Ascending aorta (tissue), 2 donors: ENCODE measurements at regions not wholly inside any gene's neighbourhood (a gene's known extent, or its start where the extent isn't known, plus 50 kb on each side); places are given as distances from the start of the nearest gene placed in this dataset.

Experiments used
- DNase-seq, 2 donors: peaks; one replicate each; pipeline ENCODE4 v3.0.0-alpha.2; 2019; ENCODE audit warnings: low spot score in 2 of 2
- H3K27ac ChIP-seq, 2 donors: fragments of 200-600 bp; sonication (generic); one replicate each; pipeline ENCODE4 v1.5.1; 2016 to 2017; ENCODE audit warnings: mild to moderate bottlenecking in 1 of 2
- H3K27me3 ChIP-seq: fragments of 200-600 bp; sonication (generic); one replicate; pipeline ENCODE4 v1.5.1; 2017
- H3K36me3 ChIP-seq, 2 donors: fragments of 200-600 bp; sonication (generic); one replicate each; pipeline ENCODE4 v1.5.1; 2016
- H3K4me1 ChIP-seq, 2 donors: fragments of 200-600 bp; sonication (generic); one replicate each; pipeline ENCODE4 v1.5.1; 2016 to 2017; ENCODE audit warnings: mild to moderate bottlenecking in 1 of 2
- H3K4me3 ChIP-seq, 2 donors: fragments of 200-600 bp; sonication (generic); one replicate each; pipeline ENCODE4 v1.5.1; 2016 to 2017; ENCODE audit warnings: mild to moderate bottlenecking in 1 of 2
- H3K9me3 ChIP-seq, 2 donors: fragments of 200-600 bp; sonication (generic); one replicate each; pipeline ENCODE4 v1.5.1; 2016
- intact Hi-C: fragments of 100-400 bp; cut with DNase I; formaldehyde crosslinking; loops from one replicate; pipeline ENCODE4 v1.15.1; 2023
- TF ChIP-seq, protein P1 (sequence below), 3 experiments: fragments of 200-600 bp in 2 of 3; fragments of 450-650 bp in 1 of 3; sonication (generic) in 2 of 3; IDR thresholded peaks; one replicate each; pipeline ENCODE4 v1.5.1; 2016 to 2019; ENCODE audit warnings: antibody characterized with exemption in 3 of 3, mild to moderate bottlenecking in 1 of 3, moderate library complexity in 1 of 3

DNA sequence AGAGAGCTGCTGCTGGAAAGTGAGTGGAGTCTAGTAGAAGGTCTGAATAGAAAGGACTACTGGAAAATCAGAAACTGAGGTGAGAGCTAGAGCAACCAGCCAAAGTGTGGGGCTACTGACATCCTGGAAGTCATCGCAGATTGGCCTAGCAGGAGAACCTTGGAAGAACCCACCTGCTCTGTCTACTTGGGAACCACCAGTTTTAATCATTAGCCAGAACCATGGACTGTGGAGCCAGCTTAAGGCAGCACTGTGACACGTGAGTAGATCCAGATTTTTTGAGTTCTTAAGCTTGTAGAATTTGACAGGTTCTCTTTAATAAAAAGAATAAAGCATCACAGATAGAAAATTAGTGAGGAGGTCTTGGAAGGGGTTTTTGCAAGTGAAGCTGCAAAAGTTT, 179.1 kb upstream of the PEX5L start:
- Histone ChIP-seq H3K27ac (no peak overlapping the region), H3K4me3 (no peak overlapping the region), H3K27me3 (no peaks in the 10 kb centered on the region), H3K36me3 (no peaks in the 10 kb centered on the region), H3K9me3 (no peaks in the 10 kb centered on the region), H3K4me1 (no peaks in the 10 kb centered on the region)
- intact Hi-C loops = no loop called here
- TF ChIP-seq, protein P1, sequence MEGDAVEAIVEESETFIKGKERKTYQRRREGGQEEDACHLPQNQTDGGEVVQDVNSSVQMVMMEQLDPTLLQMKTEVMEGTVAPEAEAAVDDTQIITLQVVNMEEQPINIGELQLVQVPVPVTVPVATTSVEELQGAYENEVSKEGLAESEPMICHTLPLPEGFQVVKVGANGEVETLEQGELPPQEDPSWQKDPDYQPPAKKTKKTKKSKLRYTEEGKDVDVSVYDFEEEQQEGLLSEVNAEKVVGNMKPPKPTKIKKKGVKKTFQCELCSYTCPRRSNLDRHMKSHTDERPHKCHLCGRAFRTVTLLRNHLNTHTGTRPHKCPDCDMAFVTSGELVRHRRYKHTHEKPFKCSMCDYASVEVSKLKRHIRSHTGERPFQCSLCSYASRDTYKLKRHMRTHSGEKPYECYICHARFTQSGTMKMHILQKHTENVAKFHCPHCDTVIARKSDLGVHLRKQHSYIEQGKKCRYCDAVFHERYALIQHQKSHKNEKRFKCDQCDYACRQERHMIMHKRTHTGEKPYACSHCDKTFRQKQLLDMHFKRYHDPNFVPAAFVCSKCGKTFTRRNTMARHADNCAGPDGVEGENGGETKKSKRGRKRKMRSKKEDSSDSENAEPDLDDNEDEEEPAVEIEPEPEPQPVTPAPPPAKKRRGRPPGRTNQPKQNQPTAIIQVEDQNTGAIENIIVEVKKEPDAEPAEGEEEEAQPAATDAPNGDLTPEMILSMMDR (IDR thresholded peaks at IDR 0.05) = no peak
- DNase-seq = no peak

DNA sequence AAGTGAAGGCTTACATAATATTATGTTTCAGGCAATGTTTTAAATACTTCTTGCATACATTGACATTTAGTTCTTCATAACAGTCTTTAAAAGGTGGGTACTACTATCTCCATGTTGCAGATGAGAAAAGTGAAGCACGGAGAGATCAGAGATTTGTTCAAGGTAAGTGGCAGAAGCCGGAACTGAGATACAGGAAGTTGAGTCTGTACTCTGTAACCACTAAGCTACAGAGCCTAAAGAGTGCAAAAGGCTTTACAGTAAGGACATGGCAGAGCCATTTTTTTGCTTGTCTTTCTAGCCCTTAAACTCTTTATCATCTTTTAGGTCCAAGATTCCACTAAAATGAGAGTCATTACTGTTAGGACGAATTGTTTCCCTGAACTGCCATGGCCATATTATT, 186.5 kb upstream of the PEX5L start:
- no peak for DNase-seq
- TF ChIP-seq, protein P1 (IDR thresholded peaks at IDR 0.05) = no peak
- intact Hi-C loops = no loop called here

DNA sequence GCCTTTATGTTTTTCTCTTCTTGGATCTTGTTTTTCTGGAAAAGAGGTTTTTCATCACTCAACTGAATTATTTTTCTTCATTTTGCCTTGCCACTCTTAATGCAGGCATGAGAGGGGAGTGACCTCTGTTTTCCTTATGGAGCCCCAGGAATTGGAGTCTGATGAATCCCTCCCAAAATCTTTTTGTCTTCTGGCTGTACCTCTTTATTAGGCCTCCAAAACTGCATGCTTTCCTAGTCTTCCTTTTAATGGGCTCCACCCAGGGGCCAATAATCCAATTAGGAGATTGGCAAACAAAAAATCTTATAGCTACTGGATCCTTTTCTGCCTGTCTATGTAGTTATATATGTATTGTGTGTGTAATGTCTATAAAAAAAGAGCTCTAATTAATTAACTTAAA, 192.4 kb upstream of the PEX5L start:
- Histone ChIP-seq H3K27me3 (no peaks in the 10 kb centered on the region), H3K4me3 (no peak overlapping the region), H3K4me1 (no peaks in the 10 kb centered on the region), H3K9me3 (peaks cover 0 to 6% of the 10 kb centered on the region in 2 donors), H3K27ac (no peak overlapping the region), H3K36me3 (no peaks in the 10 kb centered on the region)
- intact Hi-C loops = no loop called here
- TF ChIP-seq, protein P1 (IDR thresholded peaks at IDR 0.05) = no peak
- no peak for DNase-seq

More for the DNA sequence above, 186.5 kb upstream of the PEX5L start:
- H3K27ac ChIP-seq = no peak overlapping the region
- H3K36me3 ChIP-seq = no peaks in the 10 kb centered on the region
- H3K4me1 ChIP-seq = no peaks in the 10 kb centered on the region
- H3K9me3 ChIP-seq = no peaks in the 10 kb centered on the region
- H3K27me3 ChIP-seq = no peaks in the 10 kb centered on the region
- no peak overlapping the region for H3K4me3 ChIP-seq

DNA sequence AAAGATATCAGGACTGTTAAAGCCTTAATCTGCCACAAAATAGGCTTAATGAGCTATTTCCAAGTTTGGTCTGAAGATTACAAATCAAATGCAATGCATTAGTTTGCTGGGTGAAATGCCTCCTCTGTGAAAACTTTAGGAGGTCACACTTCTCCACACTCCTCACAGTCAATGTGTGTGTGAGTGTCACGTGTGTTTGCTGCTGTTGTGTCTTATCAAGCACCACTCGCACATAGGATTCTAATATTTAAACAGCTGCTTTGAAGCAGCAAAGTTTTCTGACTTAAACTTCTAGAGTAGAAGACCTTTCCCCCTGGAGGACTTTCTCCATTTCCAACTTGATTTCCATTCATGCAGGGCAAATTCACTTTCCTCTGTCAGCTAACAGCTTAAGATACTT, 203.2 kb upstream of the PEX5L start:
- Histone ChIP-seq H3K27ac (no peak overlapping the region), H3K9me3 (no peaks in the 10 kb centered on the region), H3K27me3 (no peaks in the 10 kb centered on the region), H3K4me1 (no peaks in the 10 kb centered on the region), H3K36me3 (no peaks in the 10 kb centered on the region), H3K4me3 (no peak overlapping the region)
- TF ChIP-seq, protein P1 (IDR thresholded peaks at IDR 0.05) = no peak
- no peak for DNase-seq
- intact Hi-C loops = no loop called here

DNA sequence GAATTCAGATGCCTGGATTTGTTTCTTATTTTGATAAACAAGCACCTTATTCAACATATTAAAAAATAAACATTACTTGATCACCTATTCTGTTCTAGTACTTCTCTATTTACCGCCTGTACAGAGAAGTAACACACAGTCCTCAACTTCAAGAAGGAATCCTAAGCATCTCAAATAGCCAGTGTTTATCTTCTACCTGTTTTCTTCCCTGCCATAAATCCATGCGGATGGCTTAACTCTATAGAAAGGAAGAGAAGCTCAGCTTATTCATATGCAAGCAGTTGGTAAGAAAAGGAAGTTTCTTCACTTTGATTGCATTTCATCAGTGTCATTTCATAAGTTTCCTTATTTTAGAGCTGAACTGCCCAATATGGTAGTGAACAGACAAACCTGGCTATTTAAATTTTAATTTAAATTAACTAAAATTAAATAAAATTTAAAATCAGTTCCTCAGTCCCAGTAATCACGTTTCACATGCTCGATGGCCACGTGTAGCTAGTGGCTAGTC, 210.0 kb upstream of the PEX5L start:
- intact Hi-C loops = no loop called here
- TF ChIP-seq, protein P1 (IDR thresholded peaks at IDR 0.05) = no peak
- Histone ChIP-seq H3K4me3 (no peak overlapping the region), H3K36me3 (no peaks in the 10 kb centered on the region), H3K4me1 (no peaks in the 10 kb centered on the region), H3K9me3 (no peaks in the 10 kb centered on the region), H3K27me3 (no peaks in the 10 kb centered on the region), H3K27ac (no peak overlapping the region)
- DNase-seq = no peak

DNA sequence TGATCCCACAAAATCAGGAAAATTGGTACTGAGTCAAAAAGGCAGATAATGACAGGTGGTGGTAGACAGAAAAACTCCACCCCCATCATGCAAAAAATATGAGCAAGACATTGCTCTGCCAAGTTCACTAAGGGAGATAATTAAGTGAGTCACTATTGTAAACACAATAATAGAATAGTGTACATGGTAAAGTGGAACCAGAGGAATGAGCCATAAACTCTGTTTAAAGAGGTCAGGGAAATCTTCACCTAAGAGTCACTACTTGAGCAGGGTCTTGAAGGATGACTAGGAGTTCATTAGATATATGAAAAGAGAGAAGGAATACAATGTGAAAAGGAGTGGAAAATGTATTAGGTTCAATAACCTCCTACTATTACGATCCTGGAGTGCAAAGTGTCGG, 213.4 kb upstream of the PEX5L start:
- H3K27ac ChIP-seq = no peak overlapping the region
- no peaks in the 10 kb centered on the region for H3K9me3 ChIP-seq
- H3K36me3 ChIP-seq = no peaks in the 10 kb centered on the region
- TF ChIP-seq, protein P1 (IDR thresholded peaks at IDR 0.05) = no peak
- no peaks in the 10 kb centered on the region for H3K4me1 ChIP-seq
- H3K4me3 ChIP-seq = no peak overlapping the region
- intact Hi-C loops = no loop called here
- DNase-seq = no peak
- H3K27me3 ChIP-seq = no peaks in the 10 kb centered on the region
